ENCODE measurements at regions not wholly inside any gene's neighbourhood (a gene's known extent, or its start where the extent isn't known, plus 50 kb on each side); places are given as distances from the start of the nearest gene placed in this dataset.

DNA sequence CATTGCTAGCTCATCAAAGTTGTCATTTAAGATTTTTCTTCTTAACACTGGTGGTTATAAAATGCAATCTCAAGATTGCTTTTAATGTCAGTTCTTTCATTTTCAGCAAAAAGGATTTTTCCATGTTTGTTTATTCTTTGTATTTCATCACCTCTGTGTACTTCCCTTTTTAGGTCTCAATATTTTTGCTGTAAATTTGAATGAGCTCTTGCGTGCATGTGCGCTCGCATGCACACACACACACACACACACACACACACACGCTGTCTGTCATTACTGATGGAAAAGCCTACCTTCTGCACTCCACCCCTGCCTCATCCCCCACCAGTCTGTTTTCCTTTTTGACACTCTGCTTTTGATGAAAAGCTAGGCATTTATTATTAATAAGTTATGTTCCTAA, 85.3 kb upstream of the FYN start:
- DNase-seq, result no peak

DNA sequence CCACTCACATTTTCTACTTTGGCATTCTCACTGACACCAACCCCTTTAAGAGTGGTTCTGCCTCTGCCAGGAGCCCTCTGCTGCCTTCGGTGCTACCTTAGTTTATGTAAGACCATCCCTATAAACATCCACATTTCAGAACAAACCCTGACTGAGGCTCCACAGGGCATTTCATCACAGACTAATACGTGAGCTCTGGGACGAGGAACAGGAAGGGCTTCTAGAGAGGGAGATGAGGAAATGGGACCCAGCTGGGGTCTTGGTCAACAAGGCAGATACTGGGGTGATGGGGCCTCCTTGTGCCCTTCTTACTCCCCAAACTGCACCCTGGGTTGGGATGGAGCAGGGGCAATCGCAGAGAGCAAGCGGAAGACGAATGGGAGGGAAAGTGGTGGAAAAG, 86.5 kb upstream of the FYN start:
- DNase-seq, result no peak

DNA sequence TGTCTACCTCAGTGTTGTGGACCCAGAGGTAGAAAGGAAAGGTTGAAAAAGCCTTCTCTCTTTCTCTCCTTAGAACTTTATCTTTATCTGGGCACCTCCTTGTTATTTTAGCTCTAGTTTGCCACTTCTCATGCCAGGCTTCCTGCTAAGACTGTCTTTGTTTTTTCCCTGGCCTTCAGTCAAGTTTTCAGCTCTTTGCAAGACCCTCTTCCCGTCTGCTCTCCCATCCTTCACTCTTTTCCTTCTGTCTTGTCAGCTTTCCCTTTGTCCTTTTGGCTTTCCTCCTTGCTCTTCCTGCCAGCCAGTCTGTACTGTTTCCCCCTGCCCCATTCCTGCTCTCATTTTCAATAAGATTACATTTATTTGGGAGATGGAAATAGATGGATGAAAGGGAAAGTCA, 86.8 kb upstream of the CCN6 start:
- DNase-seq, result no peak

DNA sequence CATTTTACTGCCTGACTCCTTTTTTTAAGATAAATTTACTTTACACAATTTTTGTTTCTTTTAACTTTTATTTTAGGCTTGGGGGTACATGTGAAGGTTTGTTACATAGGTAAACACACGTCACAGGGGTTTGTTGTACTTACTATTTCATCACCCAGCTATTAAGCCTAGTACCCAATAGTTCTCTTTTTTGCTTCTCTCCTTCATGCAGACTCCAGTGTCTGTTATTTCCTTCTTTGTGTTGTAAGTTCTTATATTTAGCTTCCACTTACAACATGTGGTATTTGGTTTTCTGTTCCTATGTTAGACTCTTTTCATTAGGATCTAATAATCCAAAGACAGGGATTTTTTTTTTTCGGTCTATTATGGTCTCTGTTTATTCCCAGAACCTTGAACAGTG, 83.5 kb upstream of the CCN6 start:
- no peak for DNase-seq

DNA sequence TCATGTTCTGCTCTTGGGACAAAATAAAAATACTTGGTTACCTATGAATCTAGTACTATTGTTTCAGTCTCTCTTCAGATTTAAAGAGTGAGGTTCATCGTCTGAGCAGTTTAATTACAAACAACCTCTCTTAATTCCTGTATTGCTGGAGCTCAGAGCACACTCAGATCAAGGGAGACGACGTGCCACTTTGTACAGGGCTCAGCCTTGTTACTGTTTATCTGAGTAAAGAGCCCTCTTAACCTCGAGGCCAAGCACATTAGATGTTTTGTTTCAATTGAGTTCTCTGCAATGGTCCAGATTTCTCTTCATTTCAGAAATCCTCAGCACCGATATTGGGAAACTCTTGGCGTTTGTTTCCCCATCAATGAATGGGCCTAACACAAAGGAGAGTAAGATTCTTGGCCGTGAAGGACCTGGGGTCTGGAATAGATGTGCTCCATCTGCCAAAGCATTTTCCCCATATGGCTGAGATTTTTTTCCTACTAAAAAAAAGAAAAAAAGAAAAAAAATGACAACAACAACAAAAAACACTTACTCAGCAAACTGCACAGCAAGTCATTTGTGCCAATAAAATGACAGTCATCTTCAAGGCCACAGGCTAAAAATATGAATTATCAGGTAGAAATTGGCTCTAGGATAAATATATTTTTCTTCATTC, 82.6 kb upstream of the CCN6 start:
- peak; percentile 49 to 55 for DNase-seq

DNA sequence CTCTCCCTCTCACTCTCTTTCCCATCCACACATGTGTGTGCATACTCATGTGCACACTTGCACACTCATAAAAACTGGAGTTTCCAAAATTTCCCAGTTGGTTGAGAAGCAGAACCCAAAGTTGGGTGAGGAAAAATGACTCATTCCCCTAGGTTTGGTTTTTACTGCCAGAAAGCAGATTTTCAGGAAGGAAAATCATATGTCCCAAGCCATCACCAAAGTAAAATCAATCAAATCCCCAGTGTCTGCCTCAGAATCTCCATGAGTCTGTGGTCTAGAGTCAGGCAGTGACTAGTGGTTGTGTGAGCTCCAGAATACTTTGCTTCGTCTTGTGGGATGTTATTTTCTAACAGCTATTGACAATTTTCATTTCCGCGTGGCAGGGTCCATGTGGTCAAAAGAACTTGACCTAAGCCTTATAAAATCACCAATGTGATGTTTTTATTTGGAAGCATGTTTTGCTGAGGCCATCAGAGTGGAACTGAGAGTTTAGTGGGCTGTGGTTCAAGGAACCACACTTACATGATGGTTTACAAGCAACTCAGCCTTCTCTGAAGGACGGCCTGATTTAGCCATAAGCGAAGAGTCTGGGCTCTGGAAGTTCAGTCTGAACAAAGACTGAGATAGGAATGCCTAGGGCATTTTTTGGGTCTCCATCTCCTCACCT, 81.9 kb upstream of the CCN6 start:
- DNase-seq, result no peak

DNA sequence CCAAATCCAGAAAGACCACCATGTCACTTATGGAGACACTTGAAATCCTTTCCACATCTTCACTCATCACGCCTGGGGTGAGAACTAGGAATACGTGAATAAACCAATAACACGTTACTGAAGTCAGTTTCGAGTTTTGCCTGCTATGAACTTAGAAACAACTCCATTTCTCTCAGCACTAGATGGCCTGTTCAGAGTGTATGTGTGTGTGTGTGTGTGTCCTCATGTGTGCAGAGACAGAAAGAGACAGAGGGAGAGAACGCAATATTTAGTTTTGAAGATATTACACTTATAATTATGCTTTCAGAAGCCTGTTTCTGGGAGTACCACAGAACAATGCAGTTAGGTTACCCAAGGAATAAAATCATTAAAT, 81.2 kb upstream of the CCN6 start:
- no peak for DNase-seq

DNA sequence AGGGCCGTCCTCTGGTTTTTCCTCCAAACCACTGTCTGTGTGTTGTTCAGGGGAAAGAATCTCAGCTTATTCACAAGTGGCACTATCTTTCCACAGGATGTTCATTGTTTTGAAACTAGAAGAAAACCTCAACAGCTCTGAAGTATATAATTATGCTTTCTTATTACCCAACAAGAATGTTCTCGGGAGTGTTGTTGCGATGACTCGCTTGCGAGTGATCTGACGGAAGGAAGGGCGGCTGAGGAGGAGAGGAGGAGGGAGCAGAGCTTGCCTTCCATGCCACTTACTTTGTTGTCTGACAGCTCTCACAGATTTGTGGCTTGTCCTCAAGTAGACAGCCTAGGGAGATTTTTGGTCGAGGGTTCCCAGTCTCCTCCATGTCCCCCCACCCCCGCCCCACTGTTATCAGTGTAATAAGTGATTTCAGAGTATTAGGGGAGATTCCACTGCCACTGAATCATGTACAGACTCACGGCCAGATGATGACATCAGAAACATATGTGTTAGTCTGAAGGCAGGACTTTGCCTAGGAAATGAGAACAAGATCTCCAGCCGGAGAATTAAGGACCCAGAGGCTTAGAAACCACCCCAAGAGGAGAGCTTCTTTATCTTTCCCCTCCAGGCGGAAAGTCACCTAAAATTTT, 80.7 kb upstream of the CCN6 start:
- DNase-seq, result peak; percentile 64 to 83

DNA sequence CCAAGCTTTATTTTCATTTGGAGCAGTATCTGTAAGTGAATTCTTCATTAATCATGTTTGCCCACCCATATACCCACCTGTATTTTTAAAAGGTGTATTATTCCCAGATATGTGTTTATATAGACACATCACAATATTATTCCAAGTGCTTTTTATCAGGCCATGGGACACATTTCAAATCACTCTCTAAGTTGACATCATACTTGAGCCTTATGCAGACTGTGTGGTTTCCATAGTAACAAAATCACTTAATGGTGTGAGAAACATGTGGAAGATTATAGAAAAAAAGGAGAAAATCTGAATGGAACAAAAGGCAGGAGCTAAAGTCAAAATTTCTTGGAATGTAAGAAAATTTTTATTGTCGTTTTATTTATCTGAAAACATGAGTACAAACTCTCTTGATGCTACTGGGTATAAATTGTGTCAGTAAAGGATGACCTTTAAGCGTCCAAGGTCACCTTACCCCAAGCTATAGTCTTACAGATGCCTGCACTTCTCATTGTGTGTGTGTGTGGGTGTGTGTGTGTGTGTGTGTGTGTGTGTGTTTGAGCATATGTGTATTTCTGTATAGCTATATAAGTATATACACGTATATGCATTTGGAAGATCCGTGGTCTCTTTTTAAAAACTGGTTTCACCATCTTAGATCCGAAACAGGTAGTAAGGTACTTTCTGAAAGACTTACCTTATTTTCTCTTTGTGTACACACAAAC, 79.8 kb upstream of the CCN6 start:
- DNase-seq, result no peak

DNA sequence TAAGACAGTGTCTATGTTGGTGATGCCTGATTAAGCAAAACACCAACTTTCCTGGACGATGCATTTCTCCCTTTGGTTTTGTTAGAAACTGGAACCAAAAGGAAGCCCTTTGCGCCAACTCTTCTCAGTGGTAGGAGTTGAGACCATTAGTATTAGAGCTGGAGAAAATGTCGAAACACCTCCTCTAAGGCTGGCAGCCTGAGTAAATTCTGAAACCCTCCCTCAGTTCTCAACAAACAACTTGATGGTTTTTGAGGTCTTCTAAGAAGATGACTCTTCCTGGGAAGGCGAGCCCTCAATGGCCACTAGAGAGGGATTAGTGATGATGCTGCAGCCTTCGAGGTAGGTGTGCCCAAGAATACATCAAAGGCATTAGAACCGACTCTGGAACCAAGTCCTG, 78.4 kb upstream of the CCN6 start:
- no peak for DNase-seq

DNA sequence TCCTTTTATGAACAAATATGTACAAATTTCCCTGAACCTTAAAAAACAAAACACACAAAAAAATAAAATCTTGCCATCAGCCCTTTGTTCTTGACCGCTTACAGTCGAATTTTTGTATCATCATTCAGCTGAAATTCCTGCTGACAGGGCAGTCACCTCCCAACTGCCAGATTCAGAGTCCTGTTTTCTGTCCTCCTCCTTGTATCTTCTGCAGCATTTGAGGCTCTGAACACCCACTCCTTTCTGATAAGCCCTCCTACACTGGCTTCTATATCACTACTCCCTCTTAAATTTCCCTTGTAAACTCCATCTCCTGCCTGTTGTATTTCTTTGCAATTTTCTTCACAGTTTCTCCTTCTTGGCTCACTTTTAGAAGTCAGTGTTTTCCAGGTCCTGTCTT, 77.8 kb upstream of the CCN6 start:
- no peak for DNase-seq

DNA sequence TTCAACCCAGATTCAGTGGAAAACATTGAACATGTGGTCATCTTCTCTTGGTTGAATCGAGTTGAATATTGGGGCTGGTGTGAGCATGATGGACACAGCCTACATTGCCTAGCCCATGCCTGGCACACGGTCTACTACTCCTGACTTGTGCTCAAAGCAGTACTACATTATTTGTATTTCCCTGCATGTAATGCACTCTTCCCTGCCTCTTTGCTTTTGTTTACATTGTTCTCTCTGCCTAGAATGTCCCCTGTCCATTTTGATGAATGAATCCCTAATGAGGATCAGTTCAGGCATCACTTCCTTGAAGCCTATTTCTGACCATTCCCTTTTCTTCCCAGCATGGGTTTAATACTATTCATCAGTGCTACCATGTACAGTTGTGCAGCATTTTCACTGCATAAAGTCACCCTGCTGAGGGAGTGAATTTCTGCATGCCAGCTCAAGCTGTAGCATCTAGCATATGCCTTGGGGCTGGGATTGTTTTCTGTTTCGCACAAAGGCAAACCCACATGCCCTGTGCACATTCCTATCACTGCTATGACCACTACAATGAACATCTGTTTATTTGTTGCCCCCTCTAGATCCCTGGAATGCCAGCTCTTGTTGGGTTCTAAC, 75.3 kb upstream of the CCN6 start:
- DNase-seq, result no peak

DNA sequence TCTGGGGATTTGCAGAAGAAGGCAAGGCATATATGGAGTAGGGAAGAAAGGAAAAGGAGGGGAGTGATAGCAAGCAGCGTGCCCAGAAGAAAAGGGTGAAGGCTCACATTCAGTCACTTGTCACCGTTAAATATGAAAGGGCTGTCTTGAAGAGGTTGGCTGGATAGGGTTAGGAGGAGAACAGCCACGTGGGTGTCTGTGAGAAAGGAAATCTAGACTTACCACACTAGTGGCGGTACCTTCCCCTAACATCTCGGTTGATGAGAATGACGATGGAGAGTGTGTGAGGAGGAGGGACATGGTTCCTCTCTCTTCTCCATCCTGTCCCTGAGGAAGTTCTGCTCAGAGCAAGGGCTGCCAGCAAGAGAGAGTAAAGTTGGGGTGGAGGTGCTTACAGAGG, 74.3 kb upstream of the CCN6 start:
- DNase-seq, result no peak

DNA sequence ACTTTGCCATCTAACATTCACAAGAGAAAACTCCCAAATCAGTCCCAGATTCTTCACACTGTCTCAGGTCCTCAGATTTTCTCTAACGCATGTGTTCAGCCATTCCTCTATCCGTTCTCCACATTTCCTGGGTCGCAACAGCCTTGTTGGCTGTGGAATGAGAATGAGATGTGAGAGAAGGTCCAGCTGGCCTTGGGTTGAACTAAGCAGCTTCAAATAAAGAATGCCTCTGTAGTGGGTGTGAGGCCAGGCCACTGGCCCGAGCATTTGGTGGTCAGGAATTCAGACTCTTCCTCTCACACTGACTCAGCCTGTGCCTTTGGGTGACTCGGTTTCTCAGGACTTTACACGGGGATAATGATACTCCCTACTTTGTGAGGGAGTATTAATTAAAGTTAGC, 73.8 kb upstream of the CCN6 start:
- peak; percentile 53 to 61 for DNase-seq

DNA sequence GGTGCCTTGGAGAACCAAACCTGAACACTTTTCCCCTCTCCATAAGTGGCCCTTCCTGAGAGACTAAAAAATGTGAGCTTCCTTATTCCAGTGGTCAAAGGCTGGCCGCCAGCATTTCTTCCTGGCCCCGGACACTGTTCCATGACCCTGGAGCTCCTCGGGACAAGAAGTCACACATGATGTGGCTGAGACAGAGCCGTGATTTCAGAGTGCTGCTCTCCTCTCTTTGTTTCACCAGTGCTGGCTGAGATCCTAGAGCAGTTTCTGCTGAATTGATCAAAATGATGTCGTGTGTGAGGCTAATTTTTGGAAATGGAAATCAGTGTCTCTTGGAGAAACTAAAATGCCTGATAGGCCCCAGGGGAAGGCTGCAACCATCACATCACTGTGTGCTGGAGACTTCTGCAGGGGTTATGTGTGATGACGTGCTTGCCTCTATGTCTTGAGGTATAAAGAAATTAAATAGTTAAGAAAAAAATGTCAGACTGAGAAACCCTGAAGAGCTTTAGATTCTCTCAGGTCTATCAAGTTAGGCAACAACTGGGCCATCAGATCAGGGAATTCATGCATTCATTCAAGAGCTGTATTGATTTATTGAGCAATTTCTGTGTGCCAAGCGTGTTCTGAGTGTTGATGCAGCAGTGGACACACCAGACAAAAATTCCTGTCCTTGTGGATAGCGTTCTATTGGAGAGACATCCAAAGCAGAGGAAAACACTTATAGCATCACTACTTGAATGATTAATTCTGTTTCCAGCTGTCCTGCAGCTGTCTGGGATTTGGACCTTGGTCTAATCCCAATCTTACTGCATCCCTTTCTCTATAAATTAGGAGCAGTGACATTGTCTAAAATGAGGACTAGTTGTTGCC, 72.7 kb upstream of the CCN6 start:
- DNase-seq, result peak; percentile 47 to 49

DNA sequence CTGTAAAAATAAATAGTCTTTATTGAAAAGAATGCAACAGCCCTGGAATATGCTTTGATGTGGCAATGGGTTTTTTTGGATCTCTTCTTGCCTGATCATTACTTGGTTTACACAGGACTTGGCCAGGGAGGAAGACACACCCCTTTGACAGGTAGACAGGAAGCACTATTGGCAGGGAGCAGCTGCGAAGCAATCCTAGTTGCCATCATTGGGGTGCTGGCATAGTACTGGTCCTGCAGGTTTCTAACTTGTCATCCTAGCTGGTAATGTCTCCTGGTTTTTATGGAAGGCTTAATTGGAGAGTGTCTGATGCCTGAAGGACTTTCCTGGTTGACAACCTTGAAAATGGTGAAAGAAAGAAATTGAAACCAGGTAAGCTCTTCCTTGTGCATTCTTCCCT, 71.2 kb upstream of the CCN6 start:
- DNase-seq, result no peak

DNA sequence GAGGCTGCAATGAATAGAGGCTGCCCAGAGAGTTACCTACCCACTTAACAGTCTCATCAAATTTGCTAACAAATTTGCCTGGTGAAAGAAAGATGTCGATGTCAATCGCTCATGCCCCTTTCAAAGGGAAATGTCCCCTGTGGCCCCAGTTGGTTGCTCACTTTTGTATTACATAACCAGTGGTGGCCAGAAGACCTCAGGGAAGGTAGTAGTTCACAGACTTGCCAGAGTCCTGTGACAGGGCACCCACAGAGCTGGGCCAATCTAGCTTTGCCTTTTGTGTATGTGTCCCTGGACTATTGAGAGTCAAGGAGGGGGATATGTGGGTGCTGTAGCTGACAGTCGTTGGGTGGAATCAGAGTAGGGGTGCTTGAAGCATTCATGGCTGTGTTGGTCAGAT, 70.7 kb upstream of the CCN6 start:
- no peak for DNase-seq

DNA sequence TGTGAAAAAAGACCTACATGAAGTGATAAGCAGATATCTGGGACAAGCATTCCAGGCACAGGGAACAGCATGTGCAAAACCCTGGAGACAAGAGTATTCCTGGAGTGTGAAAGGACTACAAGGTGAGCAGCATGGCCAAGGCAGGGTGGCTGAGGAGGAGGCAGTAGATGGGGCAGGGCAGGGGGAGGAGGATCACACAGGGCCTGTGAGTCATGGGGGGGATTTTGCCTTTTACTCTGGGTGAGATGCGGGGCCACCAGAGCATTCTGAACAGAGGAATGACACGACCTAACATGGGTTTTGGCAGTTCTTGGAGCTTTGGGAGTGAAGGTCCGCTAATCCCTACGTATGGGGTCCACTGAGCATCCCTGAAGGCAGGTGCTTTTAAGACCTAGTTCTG, 69.8 kb upstream of the CCN6 start:
- DNase-seq, result no peak

DNA sequence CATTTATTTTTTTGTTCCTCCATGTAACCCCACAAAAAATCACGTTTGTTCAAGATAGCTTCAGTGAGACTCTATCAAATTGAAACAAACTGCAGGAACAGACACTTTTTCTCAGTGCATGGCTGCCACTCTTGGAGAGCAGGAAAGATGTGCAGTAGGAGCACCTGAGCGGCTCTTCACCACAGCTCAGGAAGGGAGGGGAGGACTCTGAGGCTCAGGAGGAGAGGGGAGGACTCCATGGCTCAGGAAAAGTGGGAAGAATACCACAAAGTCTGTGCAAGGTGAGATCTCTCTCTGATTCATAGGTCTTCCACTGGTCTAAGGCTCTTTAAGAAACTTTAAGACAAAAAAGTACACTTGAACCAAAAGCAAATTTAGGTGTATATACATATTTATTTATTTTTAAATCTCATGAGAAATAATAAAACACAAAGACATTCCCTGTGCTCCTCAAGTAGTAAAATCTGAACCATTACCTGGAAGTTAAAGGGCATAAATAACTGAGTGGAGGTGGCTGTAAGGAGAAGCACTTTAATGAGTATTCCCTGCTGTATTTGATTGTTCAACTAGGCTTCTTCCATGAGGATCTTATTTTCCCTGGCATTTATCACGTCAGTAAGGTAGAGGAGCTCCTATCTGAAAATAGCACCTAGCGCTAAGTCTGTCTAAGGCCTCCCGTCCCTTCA, 69.2 kb upstream of the CCN6 start:
- no peak for DNase-seq

DNA sequence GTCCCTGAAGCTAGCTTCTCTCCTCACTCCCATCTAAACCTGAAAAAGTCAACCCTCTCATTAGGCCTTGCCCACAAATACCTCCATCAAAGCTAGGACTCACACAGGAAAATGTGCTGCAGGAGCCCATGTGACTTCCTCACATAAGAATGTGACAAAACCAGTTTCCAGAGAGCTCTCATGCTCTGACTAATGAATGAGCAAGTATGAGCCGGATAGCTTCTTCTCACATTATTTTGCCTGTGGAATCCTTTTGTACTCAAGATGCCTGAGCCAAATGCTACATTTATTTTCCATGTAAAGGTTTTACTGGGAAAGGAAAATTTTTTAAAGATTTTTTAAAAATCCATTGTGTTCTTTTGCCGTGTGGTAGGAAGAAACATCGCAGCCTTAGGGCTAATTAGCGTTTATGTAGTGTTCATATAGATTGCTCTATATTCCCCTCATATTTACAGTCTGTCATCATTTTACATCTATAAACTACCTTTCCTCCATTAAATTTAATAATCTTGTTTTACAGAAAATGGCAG, 68.6 kb upstream of the CCN6 start:
- DNase-seq, result peak; percentile 68 to 72

DNA sequence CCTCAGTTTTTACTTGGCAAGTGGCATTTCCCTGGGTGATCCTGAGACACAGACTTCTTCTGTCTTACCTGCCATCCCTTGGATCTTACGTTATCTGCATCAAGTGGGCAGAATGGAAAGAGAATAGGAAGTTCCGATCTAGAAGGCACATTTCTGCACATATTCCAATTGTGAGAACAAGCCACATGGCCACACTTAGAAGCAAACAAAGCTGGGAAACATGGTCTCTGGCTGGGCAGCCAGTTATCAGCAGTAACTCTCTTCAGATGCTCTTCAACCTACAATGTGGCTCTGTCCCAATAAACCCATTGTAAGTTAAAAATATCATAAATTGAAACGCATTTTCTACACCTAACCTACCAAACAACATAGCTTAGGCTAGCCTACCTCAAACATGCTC, 67.3 kb upstream of the CCN6 start:
- no peak for DNase-seq

Measured in right lung (tissue), 2 donors.